ENCODE measurements at regions not wholly inside any gene's neighbourhood (a gene's known extent, or its start where the extent isn't known, plus 50 kb on each side); places are given as distances from the start of the nearest gene placed in this dataset.

DNA sequence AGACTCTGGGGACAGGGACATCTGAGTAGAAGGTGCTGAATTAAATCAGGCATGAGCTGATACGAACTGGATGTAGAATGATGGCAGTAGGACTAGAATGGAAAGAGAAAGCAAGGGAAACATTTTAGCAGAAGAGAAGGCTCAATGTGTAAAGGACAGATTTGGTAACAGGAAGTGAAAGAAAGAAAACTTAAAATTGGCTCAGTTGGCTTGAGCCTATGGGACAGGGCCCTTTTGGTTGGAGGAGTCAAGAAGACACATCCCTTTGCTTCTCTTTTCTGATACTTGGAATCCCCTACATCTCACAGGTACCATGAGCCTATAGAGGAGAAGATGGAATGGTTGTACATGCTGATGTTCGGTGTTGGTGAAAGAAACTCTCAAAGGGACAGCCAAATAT is 300.6 kb upstream of the PLXNA2 start:
- H3K9me3 ChIP-seq (ENCODE audit: control insufficient read depth, low read length): no peaks in the 10 kb centered on the region
- no peak overlapping the region for H3K27ac Mint-ChIP-seq
- no peak for DNase-seq
- H3K27ac ChIP-seq (ENCODE audit: low read depth, low read length): no peak overlapping the region
- no peaks in the 10 kb centered on the region for H3K36me3 Mint-ChIP-seq (ENCODE audit: low read depth)
- TF ChIP-seq, protein P1, sequence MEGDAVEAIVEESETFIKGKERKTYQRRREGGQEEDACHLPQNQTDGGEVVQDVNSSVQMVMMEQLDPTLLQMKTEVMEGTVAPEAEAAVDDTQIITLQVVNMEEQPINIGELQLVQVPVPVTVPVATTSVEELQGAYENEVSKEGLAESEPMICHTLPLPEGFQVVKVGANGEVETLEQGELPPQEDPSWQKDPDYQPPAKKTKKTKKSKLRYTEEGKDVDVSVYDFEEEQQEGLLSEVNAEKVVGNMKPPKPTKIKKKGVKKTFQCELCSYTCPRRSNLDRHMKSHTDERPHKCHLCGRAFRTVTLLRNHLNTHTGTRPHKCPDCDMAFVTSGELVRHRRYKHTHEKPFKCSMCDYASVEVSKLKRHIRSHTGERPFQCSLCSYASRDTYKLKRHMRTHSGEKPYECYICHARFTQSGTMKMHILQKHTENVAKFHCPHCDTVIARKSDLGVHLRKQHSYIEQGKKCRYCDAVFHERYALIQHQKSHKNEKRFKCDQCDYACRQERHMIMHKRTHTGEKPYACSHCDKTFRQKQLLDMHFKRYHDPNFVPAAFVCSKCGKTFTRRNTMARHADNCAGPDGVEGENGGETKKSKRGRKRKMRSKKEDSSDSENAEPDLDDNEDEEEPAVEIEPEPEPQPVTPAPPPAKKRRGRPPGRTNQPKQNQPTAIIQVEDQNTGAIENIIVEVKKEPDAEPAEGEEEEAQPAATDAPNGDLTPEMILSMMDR (conservative IDR thresholded peaks at IDR 0.05): no peak
- no peak overlapping the region for H3K9ac ChIP-seq (ENCODE audit: extremely low read depth, low read length, poor library complexity, severe bottlenecking)
- no peak overlapping the region for H3K4me3 Mint-ChIP-seq
- H3K4me1 ChIP-seq (ENCODE audit: control insufficient read depth, insufficient read depth, low read length): peaks cover 5% of the 10 kb centered on the region
- H3K27me3 Mint-ChIP-seq (ENCODE audit: insufficient read depth): no peaks in the 10 kb centered on the region
- peaks cover 4% of the 10 kb centered on the region for H3K4me1 Mint-ChIP-seq
- no peak overlapping the region for H3K4me3 ChIP-seq (ENCODE audit: low read length)
- H3K27me3 ChIP-seq (ENCODE audit: control insufficient read depth, insufficient read depth, low read length, poor library complexity, severe bottlenecking): no peaks in the 10 kb centered on the region
- WGBS, 2 experiments (ENCODE audit: insufficient coverage in 1 of 2, insufficient read length in 1 of 2): 93 to 98% methylated on average over 1 to 2 of the region's 2 CpGs
- no peaks in the 10 kb centered on the region for H3K9me3 Mint-ChIP-seq
- no peaks in the 10 kb centered on the region for H3K36me3 ChIP-seq (ENCODE audit: control insufficient read depth, insufficient read depth, low read length)

GRCh38 chr1:208551024-208551423 is 306.8 kb upstream of the PLXNA2 start:
- DNase-seq: no peak
- H3K4me3 Mint-ChIP-seq: no peak overlapping the region
- no peaks in the 10 kb centered on the region for H3K36me3 ChIP-seq (ENCODE audit: control insufficient read depth, insufficient read depth, low read length)
- H3K27ac ChIP-seq (ENCODE audit: low read depth, low read length): no peak overlapping the region
- H3K27ac Mint-ChIP-seq: no peak overlapping the region
- peaks cover 5% of the 10 kb centered on the region for H3K4me1 ChIP-seq (ENCODE audit: control insufficient read depth, insufficient read depth, low read length)
- H3K9ac ChIP-seq (ENCODE audit: extremely low read depth, low read length, poor library complexity, severe bottlenecking): no peak overlapping the region
- TF ChIP-seq, protein P1 (conservative IDR thresholded peaks at IDR 0.05): no peak
- H3K27me3 ChIP-seq (ENCODE audit: control insufficient read depth, insufficient read depth, low read length, poor library complexity, severe bottlenecking): no peaks in the 10 kb centered on the region
- H3K9me3 Mint-ChIP-seq: no peaks in the 10 kb centered on the region
- no peaks in the 10 kb centered on the region for H3K27me3 Mint-ChIP-seq (ENCODE audit: insufficient read depth)
- no peak overlapping the region for H3K4me3 ChIP-seq (ENCODE audit: low read length)
- no peaks in the 10 kb centered on the region for H3K4me1 Mint-ChIP-seq
- H3K36me3 Mint-ChIP-seq (ENCODE audit: low read depth): no peaks in the 10 kb centered on the region
- no peaks in the 10 kb centered on the region for H3K9me3 ChIP-seq (ENCODE audit: control insufficient read depth, low read length)
- WGBS, 2 experiments (ENCODE audit: insufficient coverage in 1 of 2, insufficient read length in 1 of 2): 92% methylated on average over 4 of the region's 4 CpGs; no CpG with 5 or more reads in 1 of the 2 experiments

DNA sequence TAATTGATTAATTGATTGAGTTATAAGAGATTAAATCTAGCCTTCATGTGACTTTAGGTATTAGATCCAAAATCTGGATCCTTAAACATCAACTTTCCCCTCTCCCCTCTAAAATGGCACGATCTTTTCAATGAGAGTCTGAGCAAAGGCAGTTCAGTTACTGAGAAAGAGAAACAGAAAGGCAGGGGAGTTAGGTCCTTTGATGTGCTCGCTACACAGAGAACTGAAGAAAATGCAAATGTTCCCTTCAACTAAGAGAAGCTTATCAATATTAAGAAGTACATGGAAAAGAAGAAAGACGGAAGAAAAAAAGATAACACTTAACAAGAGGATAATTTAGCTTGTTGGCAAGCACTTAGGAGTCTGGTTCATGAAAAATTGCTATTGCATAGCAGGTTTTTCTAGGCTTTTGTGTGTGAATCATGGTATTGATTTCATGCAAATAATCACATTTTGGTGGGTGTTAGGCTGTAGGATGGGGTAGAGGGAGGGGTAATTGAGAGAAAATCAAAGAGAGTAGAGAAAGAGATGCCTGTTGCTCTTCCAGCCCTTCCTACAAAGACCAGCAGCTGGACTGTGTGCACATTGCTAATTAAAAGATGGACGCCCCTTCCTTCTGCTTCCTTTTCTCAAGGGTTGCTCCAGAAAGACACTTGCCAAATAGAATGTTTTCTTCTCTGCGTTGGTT is 307.6 kb upstream of the PLXNA2 start:
- Histone ChIP-seq H3K36me3 (ENCODE audit: control insufficient read depth, insufficient read depth, low read length) (no peaks in the 10 kb centered on the region), H3K27me3 (ENCODE audit: control insufficient read depth, insufficient read depth, low read length, poor library complexity, severe bottlenecking) (no peaks in the 10 kb centered on the region), H3K4me3 (ENCODE audit: low read length) (no peak overlapping the region), H3K9me3 (ENCODE audit: control insufficient read depth, low read length) (no peaks in the 10 kb centered on the region), H3K4me1 (ENCODE audit: control insufficient read depth, insufficient read depth, low read length) (peaks cover 2% of the 10 kb centered on the region), H3K27ac (ENCODE audit: low read depth, low read length) (no peak overlapping the region), H3K9ac (ENCODE audit: extremely low read depth, low read length, poor library complexity, severe bottlenecking) (no peak overlapping the region)
- no peaks in the 10 kb centered on the region for H3K4me1 Mint-ChIP-seq
- H3K27ac Mint-ChIP-seq: no peak overlapping the region
- H3K27me3 Mint-ChIP-seq (ENCODE audit: insufficient read depth): no peaks in the 10 kb centered on the region
- H3K36me3 Mint-ChIP-seq (ENCODE audit: low read depth): no peaks in the 10 kb centered on the region
- no peak for DNase-seq
- H3K4me3 Mint-ChIP-seq: no peak overlapping the region
- TF ChIP-seq, protein P1 (conservative IDR thresholded peaks at IDR 0.05): no peak
- no peaks in the 10 kb centered on the region for H3K9me3 Mint-ChIP-seq
- 85 to 94% methylated on average over 2 to 5 of the region's 5 CpGs for WGBS, 2 experiments (ENCODE audit: insufficient coverage in 1 of 2, insufficient read length in 1 of 2)

All from endodermal cell (in vitro differentiated cells).